Activated CD8-positive, alpha-beta memory T cell treated with anti-CD3 and anti-CD28 coated beads, Interleukin-2, amount 50 U/mL, for 1 hour (primary cell): ENCODE measurements at regions not wholly inside any gene's neighbourhood (a gene's known extent, or its start where the extent isn't known, plus 50 kb on each side); places are given as distances from the start of the nearest gene placed in this dataset.
A peak's percentile ranks its signal among the peaks of the same experiment; 100 is the strongest.
"Not testable (repeated sequence)": the region's sequence is repeated elsewhere in the genome, so short reads cannot be mapped to it uniquely, and the experiment has no call there.

Source experiments
- DNase-seq: peaks from one replicate; pipeline ENCODE4 v3.0.0-alpha.2; 2020; ENCODE audit errors: extremely low read depth

GRCh38 chr14:66273261-66273832 is 212.8 kb upstream of the CCDC196 start:
- no peak for DNase-seq

- not testable (repeated sequence) for DNase-seq
These were observed 207.8 kb upstream of the CCDC196 start for GRCh38 chr14:66278418-66278817.

GRCh38 chr14:66281036-66281776 is 205.0 kb upstream of the CCDC196 start:
- DNase-seq = no peak

- DNase-seq = no peak
These were observed 201.8 kb upstream of the CCDC196 start for GRCh38 chr14:66284346-66284745.

DNA sequence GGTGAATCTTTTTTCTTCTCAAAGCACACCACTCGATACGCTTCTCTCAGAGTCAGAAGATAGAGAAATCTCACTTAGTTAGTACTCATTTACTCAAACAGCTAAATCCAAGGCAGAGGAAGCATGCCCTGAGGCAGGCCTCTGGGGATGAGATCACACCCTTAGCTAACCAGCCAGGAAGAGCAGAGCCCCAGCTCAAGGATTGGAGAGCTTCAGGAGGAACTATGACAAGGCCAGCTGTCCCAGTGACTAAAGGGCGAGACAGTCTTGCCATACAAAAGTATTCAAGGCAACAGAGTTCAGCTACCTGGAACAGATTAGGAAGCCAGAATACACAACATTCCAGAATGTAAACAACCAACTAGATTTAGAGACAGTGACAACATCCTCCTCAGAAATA is 197.7 kb upstream of the CCDC196 start:
- DNase-seq = no peak

DNA sequence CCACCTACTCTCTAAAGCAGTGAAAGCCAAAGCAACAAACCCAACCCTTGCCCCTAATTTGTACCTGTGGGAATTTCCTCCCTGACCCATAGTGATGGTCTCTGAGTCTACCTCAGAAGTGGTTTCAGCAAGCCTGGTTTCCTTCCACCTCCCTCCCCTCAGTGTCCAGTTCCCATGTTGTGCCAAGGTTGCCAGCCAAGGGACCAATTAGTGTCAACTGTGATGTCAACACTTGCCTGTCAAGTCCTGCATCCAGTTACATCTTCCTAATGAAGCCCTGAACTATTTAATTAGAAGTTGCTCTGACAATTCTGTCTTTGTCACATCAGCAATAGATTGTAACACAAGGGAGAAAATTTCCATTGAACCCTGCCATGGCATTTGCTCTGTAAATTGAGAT is 194.4 kb upstream of the CCDC196 start:
- DNase-seq = no peak

- no peak for DNase-seq
These were observed 192.6 kb upstream of the CCDC196 start for GRCh38 chr14:66293533-66294105.

- DNase-seq = no peak
These were observed 190.8 kb upstream of the CCDC196 start for GRCh38 chr14:66295386-66295785.

- no peak for DNase-seq
These were observed 185.3 kb upstream of the CCDC196 start for GRCh38 chr14:66300886-66301285.

DNA sequence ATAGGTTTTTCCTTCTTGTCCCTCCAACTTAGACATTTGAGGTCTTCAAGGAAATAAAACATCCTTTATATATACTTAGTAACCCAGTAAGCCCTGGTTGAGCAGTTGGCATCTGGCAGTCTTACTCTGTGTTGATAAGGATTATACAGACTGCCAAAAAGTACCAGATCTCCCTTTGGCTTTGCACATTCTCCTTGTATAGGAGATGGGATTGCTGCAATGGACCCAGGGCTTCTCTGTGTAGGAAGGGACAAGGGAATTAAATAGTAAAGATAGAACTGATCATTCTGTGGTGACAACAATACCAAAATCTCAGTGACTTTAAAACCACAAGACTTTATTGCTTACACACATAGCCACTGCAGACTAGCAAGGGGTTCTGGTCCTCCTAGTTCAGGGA is 180.1 kb upstream of the CCDC196 start:
- no peak for DNase-seq

- DNase-seq = no peak
These were observed 175.1 kb upstream of the CCDC196 start for GRCh38 chr14:66311058-66311457.

GRCh38 chr14:66311990-66312389 is 174.2 kb upstream of the CCDC196 start:
- no peak for DNase-seq

GRCh38 chr14:66312451-66312850 is 173.7 kb upstream of the CCDC196 start:
- DNase-seq = no peak

DNA sequence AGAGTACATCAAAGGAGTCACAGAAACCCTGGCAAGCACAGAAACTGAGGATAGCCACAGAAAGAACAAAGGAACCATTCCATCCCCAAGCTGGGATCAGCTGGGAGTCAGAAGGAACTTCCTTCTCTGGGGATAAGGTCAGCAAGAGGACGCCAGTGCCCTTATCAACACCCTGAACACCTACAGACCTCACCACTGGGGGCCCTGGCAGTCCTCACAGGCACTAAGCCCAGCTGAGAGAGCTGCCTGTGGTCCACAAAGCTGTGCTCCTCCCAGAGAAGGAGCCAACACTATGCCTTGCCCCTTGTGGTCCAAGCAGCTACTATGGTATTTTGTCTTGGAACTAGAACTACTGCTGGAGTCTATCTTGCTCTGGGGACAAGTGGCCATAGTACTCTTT is 171.1 kb upstream of the CCDC196 start:
- no peak for DNase-seq

- no peak for DNase-seq
These were observed 170.6 kb upstream of the CCDC196 start for GRCh38 chr14:66315548-66315947.

- no peak for DNase-seq
These were observed 163.6 kb upstream of the CCDC196 start for GRCh38 chr14:66322564-66322963.

DNA sequence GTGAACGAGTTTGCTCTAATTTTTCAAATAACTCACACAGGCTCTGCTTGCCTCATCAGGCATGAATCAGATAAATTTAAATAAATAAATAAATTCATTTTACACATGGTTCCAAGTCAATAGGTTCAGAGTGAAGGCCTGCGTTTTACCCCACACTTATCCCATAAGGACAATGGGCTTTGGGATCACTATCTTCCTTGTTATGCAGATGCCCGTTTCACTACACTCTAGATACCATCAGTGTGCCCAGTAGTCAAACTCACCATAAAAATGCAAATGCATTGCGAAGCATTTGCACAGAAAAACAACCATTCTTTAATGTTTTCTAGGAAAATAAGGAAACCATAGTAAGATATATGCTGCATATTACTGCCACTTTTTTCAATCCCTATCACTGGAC is 155.9 kb upstream of the CCDC196 start:
- DNase-seq = no peak

- no peak for DNase-seq
These were observed 155.3 kb upstream of the CCDC196 start for GRCh38 chr14:66330916-66331315.

- not testable (repeated sequence) for DNase-seq
These were observed 152.9 kb upstream of the CCDC196 start for GRCh38 chr14:66333293-66333692.

DNA sequence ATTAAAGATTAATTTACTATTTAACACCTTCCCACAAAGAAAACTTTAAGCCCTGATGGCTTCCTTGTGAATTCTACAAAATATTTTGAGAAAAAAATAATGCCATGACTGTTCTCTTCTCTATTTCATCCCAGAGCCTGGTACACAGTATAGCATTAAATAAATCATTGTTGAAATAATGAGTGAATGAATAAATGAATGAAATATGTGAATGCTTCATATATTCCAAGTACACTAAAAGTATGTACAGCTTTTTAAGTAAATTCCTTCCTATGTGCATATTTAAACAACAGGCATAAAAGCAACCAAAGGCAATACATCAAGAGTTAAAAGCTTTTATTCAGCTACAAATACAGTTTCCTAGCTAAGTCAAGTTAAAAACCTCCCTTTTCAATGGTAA is 144.9 kb upstream of the CCDC196 start:
- no peak for DNase-seq

DNA sequence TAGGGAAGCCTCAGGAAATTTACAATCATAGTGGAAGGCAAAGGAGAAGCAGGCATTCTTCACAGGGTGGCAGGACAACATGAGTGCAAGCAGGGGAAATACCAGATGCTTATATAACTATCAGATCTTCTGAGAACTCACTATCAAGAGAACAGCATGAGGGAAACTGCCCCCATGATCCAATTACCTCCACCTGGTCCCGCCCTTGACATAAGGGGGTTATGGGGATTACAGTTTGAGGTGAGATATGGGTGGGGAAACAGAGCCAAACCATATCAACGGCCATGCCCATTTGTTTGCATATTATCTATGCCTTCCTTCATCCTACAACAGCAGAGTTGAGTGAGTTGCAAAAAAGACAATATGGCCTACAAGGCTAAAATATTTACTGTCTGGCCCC is 140.2 kb upstream of the CCDC196 start:
- DNase-seq = no peak

DNA sequence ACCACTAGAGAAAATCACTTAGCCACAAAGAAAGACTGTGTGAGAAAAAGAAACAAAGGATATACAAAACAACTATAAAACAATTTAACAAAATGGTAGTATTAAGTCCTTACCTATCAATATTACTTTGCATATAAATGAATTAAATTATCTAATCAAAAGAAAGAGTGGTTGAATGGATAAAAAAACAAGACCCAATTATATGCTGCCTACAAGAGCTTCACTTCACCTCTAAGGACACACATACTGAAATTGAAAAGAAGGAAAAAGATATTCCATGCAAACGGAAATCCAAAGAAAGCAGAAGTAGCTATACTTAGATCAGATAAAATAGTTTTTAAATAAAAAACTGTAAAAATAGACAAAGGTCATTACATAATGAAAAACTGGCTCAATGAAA is 134.9 kb upstream of the CCDC196 start:
- no peak for DNase-seq

DNA sequence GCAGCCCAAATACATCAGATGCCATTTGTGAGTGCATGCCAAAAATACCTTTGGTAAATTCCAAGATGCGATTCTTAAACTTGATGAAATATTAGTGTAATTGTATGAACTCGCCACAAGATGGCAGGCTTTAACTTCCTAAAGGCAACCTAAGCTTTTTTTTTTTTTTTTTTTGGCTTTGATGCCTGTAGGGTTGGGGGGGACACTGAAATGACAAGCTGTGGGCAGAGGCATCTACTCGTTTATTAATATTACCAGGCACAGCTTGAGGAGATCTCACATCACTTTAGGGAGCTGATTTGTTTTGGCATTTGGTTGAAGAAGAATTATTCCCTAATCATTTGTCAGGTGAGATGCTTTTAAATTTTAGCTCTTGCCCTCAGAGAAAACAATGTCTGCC is 126.7 kb upstream of the CCDC196 start:
- DNase-seq = peak; percentile 1
